MM.1S (cell line): ENCODE measurements at regions not wholly inside any gene's neighbourhood (a gene's known extent, or its start where the extent isn't known, plus 50 kb on each side); places are given as distances from the start of the nearest gene placed in this dataset.

Source experiments
- CTCF ChIP-seq: fragments of 300-600 bp; sonication (generic); IDR thresholded peaks from 2 replicates; pipeline ENCODE4 v1.5.1; 2016; ENCODE audit warnings: antibody characterized with exemption, low read length, mixed read lengths
- EZH2 ChIP-seq: fragments of 300-600 bp; sonication (generic); optimal IDR thresholded peaks from 2 replicates; pipeline ENCODE3; 2017; ENCODE audit warnings: low read depth, mild to moderate bottlenecking, antibody characterized with exemption, low read length, mixed read lengths
- EZH2phosphoT487 ChIP-seq: fragments of 300-600 bp; sonication (generic); IDR thresholded peaks from 2 replicates; pipeline ENCODE4 v1.6.1; 2018; ENCODE audit warnings: antibody characterized with exemption, low read length

- no peak for TF ChIP-seq CTCF
- TF ChIP-seq EZH2 = no peak
- no peak for TF ChIP-seq EZH2phosphoT487
These were observed 248.7 kb downstream of the FMR1NB start for GRCh38 chrX:148229801-148230303.
